ENCODE measurements at regions not wholly inside any gene's neighbourhood (a gene's known extent, or its start where the extent isn't known, plus 50 kb on each side); places are given as distances from the start of the nearest gene placed in this dataset.
"Not testable (repeated sequence)": the region's sequence is repeated elsewhere in the genome, so short reads cannot be mapped to it uniquely, and the experiment has no call there.

GRCh38 chrX:78822157-78822690 lies 74.7 kb downstream of the LPAR4 start:
- DNase-seq, result no peak

DNA sequence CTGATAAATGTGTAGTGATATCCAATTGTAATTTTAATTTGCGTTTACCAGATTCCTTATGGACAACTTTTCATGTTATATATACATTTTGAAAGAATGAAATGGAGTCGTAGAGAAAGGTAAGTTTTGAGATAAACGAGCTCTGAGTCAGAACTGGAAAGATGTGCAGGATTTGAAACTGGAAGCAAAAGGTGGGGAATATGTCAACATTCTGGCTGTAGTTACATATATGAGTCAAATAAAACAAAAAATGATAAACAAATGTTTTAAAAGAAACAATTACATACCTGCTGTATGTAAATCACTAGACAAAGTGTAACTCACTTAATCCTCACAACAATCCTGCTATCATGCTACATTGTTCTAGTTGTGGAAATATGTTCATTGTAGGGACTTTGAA lies 84.0 kb downstream of the LPAR4 start:
- DNase-seq, result no peak

DNA sequence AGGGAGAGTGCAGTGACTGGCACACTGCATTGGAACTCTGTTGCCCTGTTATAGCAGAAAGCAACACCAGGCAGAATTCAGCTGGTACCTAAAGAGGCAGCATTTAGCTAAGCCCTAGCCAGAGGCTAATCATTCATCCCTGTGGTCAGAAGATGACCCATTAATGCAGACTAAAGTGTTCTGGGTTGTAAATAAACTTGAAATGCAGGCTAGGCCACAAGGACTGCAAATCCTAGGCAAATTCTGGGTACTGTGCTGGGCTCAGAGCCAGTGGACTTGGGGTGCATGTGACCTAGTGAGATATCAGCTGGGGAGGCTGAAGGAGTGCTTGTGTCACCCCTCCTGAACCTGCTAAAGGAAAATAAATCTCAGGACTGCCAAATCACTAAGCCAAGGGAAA lies 91.2 kb downstream of the LPAR4 start:
- DNase-seq, result no peak

- DNase-seq, result no peak
These were observed 92.2 kb downstream of the LPAR4 start for GRCh38 chrX:78839711-78840110.

DNA sequence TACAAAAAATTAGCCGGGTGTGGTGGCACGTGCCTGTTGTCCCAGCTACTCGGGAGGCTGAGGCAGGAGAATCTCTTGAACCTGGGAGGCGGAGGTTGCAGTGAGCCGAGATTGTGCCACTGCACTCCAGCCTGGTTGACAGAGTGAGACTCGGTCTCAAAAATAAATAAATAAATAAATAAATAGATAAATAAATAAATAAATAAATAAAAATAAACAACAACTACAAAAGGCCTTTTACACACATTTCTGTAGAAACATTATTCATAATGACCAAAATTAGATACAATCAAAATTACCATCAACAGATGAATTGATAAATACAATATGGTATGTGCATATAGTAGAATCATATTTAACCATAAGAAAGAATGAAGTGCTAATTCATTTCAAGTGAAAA lies 96.7 kb downstream of the LPAR4 start:
- DNase-seq, result not testable (repeated sequence)

DNA sequence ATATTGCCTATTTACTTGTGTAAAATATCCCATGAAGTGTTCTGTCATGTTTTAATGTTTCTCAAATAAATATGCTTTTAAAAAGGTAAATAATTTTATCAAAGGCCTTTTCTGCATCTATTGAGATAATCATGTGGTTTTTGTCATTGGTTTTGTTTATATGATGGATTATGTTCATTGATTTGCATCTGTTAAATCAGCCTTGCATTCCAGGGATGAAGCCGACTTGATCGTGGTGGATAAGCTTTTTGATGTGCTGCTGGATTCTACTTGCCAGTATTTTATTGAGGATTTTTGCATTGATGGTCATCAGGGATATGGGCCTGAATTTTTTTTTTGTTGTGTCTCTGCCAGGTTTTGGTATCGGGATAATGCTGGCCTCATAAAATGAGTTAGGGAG lies 63.9 kb upstream of the P2RY10 start:
- not testable (repeated sequence) for DNase-seq

- peak; percentile 52 for DNase-seq
These were observed 58.6 kb upstream of the P2RY10 start for GRCh38 chrX:78886550-78886949.

All from tongue (tissue), 1 donor.